Upper lobe of left lung (tissue), 4 donors: ENCODE measurements at regions not wholly inside any gene's neighbourhood (a gene's known extent, or its start where the extent isn't known, plus 50 kb on each side); places are given as distances from the start of the nearest gene placed in this dataset.

Experiments
- EP300 ChIP-seq, 4 donors: sonication (generic); formaldehyde crosslinking; IDR thresholded peaks; one replicate each; pipeline ENCODE4 v1.5.1; 2017; ENCODE audit warnings: antibody characterized with exemption in 4 of 4, control low read depth in 2 of 4
- POLR2A ChIP-seq, 4 donors: fragments of 450-650 bp; IDR thresholded peaks; one replicate each; pipeline ENCODE4 v1.5.1; 2016 to 2017; ENCODE audit warnings: antibody characterized with exemption in 4 of 4, mild to moderate bottlenecking in 2 of 4
- POLR2AphosphoS5 ChIP-seq, 2 donors: sonication (generic); formaldehyde crosslinking; IDR thresholded peaks; one replicate each; pipeline ENCODE4 v1.5.1; 2017; ENCODE audit warnings: antibody characterized with exemption in 2 of 2
- TF ChIP-seq, protein P1 (sequence below), 6 experiments: fragments of 450-650 bp in 4 of 6; fragments of 200-600 bp in 2 of 6; sonication (generic) in 2 of 6; IDR thresholded peaks; one replicate each; pipeline ENCODE4 v1.5.1; 2016 to 2019; ENCODE audit warnings: antibody characterized with exemption in 6 of 6

DNA sequence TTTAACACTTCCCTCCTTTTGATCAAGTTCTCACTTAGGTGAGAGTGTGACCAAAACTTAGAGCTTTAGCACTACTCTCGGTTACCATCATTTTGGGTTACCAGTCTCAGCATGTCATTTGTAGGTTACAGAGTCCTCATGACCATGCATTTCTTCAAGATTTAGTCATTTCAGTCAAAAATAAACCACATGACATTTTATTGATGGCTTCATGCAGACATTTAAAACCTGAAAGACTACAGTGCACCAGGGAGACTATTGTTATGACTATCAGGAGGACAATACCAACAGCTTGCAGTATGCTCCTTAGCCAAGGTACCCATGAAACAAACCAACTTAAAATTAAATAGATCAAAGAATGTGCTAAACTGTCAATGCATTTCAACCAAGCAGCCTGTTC lies 498.1 kb upstream of the FSTL5 start:
- TF ChIP-seq, protein P1, sequence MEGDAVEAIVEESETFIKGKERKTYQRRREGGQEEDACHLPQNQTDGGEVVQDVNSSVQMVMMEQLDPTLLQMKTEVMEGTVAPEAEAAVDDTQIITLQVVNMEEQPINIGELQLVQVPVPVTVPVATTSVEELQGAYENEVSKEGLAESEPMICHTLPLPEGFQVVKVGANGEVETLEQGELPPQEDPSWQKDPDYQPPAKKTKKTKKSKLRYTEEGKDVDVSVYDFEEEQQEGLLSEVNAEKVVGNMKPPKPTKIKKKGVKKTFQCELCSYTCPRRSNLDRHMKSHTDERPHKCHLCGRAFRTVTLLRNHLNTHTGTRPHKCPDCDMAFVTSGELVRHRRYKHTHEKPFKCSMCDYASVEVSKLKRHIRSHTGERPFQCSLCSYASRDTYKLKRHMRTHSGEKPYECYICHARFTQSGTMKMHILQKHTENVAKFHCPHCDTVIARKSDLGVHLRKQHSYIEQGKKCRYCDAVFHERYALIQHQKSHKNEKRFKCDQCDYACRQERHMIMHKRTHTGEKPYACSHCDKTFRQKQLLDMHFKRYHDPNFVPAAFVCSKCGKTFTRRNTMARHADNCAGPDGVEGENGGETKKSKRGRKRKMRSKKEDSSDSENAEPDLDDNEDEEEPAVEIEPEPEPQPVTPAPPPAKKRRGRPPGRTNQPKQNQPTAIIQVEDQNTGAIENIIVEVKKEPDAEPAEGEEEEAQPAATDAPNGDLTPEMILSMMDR (IDR thresholded peaks at IDR 0.05), result no peak
- no peak for TF ChIP-seq EP300 (IDR thresholded peaks at IDR 0.05)
- no peak for TF ChIP-seq POLR2A (IDR thresholded peaks at IDR 0.05)
- no peak for TF ChIP-seq POLR2AphosphoS5 (IDR thresholded peaks at IDR 0.05)
